IMR-90 (cell line): ENCODE measurements at regions not wholly inside any gene's neighbourhood (a gene's known extent, or its start where the extent isn't known, plus 50 kb on each side); places are given as distances from the start of the nearest gene placed in this dataset.

Experiments
- POLR2A ChIP-seq: IDR thresholded peaks from 2 replicates; pipeline ENCODE4 v1.6.1; 2012; ENCODE audit warnings: mild to moderate bottlenecking, low read depth, low read length
- TF ChIP-seq, protein P1 (sequence below): conservative IDR thresholded peaks from 2 replicates; pipeline ENCODE4 v1.5.1; 2012; ENCODE audit warnings: mild to moderate bottlenecking, low read depth, low read length, improper control_type of control experiment

DNA sequence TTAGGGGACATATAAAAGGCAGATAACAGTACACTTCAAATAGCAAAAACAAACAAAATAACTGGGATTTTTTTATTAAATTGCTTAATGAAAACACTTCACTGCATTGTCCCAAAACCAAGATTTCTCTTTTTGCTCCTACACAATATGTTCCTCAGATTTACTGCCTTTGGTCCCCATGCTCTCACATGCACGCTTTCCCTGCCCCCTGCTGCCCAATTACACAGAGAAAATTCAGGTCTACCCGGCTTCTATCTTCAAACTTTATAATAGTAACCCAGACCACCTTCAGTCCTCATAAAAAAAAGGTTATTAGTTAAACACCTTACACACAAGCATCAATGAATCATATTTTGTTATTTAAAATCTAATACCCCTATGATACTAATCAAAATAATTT is 673.8 kb upstream of the HS3ST5 start:
- TF ChIP-seq, protein P1, sequence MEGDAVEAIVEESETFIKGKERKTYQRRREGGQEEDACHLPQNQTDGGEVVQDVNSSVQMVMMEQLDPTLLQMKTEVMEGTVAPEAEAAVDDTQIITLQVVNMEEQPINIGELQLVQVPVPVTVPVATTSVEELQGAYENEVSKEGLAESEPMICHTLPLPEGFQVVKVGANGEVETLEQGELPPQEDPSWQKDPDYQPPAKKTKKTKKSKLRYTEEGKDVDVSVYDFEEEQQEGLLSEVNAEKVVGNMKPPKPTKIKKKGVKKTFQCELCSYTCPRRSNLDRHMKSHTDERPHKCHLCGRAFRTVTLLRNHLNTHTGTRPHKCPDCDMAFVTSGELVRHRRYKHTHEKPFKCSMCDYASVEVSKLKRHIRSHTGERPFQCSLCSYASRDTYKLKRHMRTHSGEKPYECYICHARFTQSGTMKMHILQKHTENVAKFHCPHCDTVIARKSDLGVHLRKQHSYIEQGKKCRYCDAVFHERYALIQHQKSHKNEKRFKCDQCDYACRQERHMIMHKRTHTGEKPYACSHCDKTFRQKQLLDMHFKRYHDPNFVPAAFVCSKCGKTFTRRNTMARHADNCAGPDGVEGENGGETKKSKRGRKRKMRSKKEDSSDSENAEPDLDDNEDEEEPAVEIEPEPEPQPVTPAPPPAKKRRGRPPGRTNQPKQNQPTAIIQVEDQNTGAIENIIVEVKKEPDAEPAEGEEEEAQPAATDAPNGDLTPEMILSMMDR = no peak
- TF ChIP-seq POLR2A = no peak
